Omental fat pad (tissue), 3 donors: ENCODE measurements at regions not wholly inside any gene's neighbourhood (a gene's known extent, or its start where the extent isn't known, plus 50 kb on each side); places are given as distances from the start of the nearest gene placed in this dataset.
"Not testable (repeated sequence)": the region's sequence is repeated elsewhere in the genome, so short reads cannot be mapped to it uniquely, and the experiment has no call there.

Experiments used
- ATAC-seq: fragments of 150-250 bp; one replicate; pipeline ENCODE4 v1.9.1; 2016; ENCODE audit warnings: mild to moderate bottlenecking, moderate library complexity; ENCODE audit not compliant: low FRiP score
- DNase-seq: peaks from one replicate; pipeline ENCODE4 v3.0.0-alpha.2; 2019; ENCODE audit warnings: low spot score
- CTCF ChIP-seq, 3 donors: fragments of 450-650 bp; IDR thresholded peaks; one replicate each; pipeline ENCODE4 v1.5.1; 2016 to 2017; ENCODE audit warnings: antibody characterized with exemption in 3 of 3, mild to moderate bottlenecking in 3 of 3, moderate library complexity in 2 of 3

DNA sequence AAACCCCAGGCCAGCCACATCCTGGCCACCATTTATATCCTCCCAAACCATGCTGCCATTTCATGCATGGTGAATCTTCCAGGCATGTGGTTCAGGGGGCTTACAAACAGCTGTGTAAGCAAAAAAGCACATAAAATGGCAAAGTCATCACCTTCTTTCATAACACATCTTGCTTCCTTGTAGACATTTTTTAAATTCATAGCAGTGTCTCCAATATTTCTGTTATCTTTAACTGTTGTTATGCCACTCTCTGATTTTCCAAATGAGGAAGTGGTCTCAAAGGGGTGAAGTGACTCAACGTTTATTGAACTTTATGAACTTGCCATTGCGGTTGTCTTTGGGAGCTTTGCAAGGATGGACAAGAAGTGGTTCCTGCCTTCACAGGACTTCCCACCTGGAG is 264.4 kb downstream of the MEX3B start:
- no peak for TF ChIP-seq CTCF (IDR thresholded peaks at IDR 0.05)
- DNase-seq: no peak
- no peak for ATAC-seq

GRCh38 chr15:81780966-81781365 is 264.9 kb downstream of the MEX3B start:
- no peak for TF ChIP-seq CTCF (IDR thresholded peaks at IDR 0.05)
- ATAC-seq (no peak), DNase-seq (no peak)

DNA sequence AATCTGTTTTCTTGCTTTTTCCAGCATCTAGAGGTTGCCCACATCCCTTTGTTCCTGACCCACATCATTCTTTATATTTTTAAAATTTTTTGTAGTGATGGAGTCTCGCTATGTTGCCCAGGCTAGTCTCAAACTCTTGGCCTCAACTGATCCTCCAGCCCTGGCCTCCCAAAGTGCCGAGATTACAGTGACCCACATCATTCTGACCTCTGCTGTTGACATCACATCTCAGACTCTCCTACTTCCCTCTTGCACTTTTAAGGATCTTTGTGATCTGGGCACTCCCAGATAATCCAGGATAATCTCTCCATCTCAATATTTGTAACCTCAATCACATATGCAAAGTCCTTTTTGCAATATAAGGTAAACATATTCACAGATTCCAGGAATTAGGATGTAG is 266.6 kb downstream of the MEX3B start:
- DNase-seq: no peak

GRCh38 chr15:81777546-81777945 is 268.3 kb downstream of the MEX3B start:
- no peak for TF ChIP-seq CTCF (IDR thresholded peaks at IDR 0.05)
- ATAC-seq: no peak
- DNase-seq: no peak

More for the DNA sequence above, 266.6 kb downstream of the MEX3B start:
- ATAC-seq: no peak
- TF ChIP-seq CTCF (IDR thresholded peaks at IDR 0.05): no peak

DNA sequence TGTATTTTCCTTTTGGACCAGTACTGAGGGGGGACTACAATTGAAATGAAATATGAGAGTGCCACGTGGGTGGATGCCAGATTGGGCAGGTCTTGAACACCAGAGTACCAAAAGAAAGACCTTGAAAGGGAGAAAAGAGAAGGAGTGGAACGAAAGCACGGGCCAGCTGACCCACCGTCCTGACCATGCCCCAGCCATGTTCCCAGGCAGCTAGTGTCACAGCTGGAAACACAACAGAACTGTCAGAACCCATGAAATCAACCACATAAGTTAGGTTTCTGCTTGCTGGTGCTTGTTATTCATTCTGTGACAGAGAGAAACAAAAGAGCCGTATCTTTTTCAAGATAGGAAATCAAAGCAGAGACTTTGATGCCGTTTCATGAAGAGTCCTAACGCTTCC is 268.8 kb downstream of the MEX3B start:
- ATAC-seq: no peak
- TF ChIP-seq CTCF (IDR thresholded peaks at IDR 0.05): no peak
- no peak for DNase-seq

GRCh38 chr15:81775779-81776178 is 270.0 kb downstream of the MEX3B start:
- not testable (repeated sequence) for DNase-seq, ATAC-seq

DNA sequence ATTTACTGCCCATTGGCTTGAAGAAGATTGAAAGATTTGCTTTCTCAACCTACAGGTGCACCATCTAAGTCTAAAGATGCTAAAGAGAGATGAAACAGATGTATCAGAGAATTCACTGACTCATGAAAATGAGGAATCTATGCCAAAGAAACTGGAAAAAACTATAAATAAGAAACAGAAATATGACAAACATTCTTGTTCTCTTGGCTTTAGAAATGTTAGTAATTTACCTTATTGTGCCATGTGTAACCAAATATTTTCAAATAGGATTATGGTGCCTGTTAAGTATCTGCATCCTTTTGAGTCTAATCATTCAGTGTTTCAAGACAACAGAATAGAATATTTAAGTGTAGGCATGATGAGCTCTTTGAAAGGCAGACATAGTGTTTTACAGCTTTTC is 271.5 kb downstream of the MEX3B start:
- TF ChIP-seq CTCF (IDR thresholded peaks at IDR 0.05): no peak
- no peak for ATAC-seq
- no peak for DNase-seq

DNA sequence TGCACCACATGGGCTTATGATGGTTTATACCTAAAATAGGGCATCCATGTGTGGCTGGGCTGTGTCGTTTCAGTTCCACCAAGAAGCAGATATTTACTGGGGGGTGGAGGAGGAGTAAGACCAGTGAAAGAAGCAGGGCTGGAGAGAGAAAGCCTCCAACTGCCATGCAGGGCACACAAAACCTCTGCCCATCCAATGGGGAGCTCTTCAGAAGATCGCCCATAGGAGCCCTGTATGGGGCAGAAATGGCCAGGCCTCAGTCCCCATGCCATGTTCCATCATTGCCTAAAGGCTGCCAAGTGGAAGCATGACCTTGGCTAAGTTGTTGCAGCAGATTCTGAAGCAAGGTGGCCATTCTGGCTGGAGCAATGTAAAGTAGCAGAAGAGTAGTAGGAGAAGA is 277.0 kb downstream of the MEX3B start:
- no peak for TF ChIP-seq CTCF (IDR thresholded peaks at IDR 0.05)
- no peak for DNase-seq
- no peak for ATAC-seq
